DND-41 (cell line): ENCODE measurements at regions not wholly inside any gene's neighbourhood (a gene's known extent, or its start where the extent isn't known, plus 50 kb on each side); places are given as distances from the start of the nearest gene placed in this dataset.

Experiments
- ATAC-seq: fragments of 200-7000 bp; cut with Tn5 transposase; 3 replicates; pipeline ENCODE4 v1.9.1; 2021; ENCODE audit warnings: low read depth; ENCODE audit not compliant: insufficient read depth
- DNase-seq: peaks from one replicate; pipeline ENCODE4 v3.0.0-alpha.2; 2020
- H2AFZ ChIP-seq: 2 replicates; pipeline ENCODE4 v1.6.0; 2012; ENCODE audit warnings: low read depth, low read length
- H3K27ac ChIP-seq: 2 replicates; pipeline ENCODE4 v1.5.1; 2012; ENCODE audit warnings: low read length, inconsistent platforms
- H3K27me3 ChIP-seq: fragments of 200-600 bp; sonication (generic); 2 replicates; pipeline ENCODE4 v1.6.0; 2012; ENCODE audit warnings: low read length, mild to moderate bottlenecking, inconsistent platforms; ENCODE audit not compliant: insufficient read depth, poor library complexity
- H3K36me3 ChIP-seq: 2 replicates; pipeline ENCODE4 v1.5.1; 2012; ENCODE audit warnings: low read length, inconsistent platforms; ENCODE audit not compliant: insufficient read depth
- H3K4me1 ChIP-seq: 2 replicates; pipeline ENCODE4 v1.5.1; 2012; ENCODE audit warnings: mild to moderate bottlenecking, low read length; ENCODE audit not compliant: insufficient read depth
- H3K4me2 ChIP-seq: 2 replicates; pipeline ENCODE4 v1.6.0; 2012; ENCODE audit warnings: mild to moderate bottlenecking, moderate library complexity, low read length, inconsistent platforms; ENCODE audit not compliant: insufficient read depth
- H3K4me3 ChIP-seq, 2 experiments: fragments of 200-600 bp in 1 of 2; shearing (Covaris generic) in 1 of 2; 2 replicates each; pipeline ENCODE4 v1.5.1; 2012 to 2016; ENCODE audit warnings: inconsistent platforms in 2 of 2, low read length in 2 of 2, mild to moderate bottlenecking in 2 of 2, low read depth in 1 of 2, moderate library complexity in 1 of 2
- H3K79me2 ChIP-seq: 2 replicates; pipeline ENCODE4 v1.6.0; 2012; ENCODE audit warnings: low read length, inconsistent platforms; ENCODE audit not compliant: insufficient read depth
- H3K9ac ChIP-seq: 2 replicates; pipeline ENCODE4 v1.6.0; 2012; ENCODE audit warnings: low read depth, mild to moderate bottlenecking, inconsistent platforms, low read length, moderate library complexity
- H3K9me3 ChIP-seq: 2 replicates; pipeline ENCODE4 v1.5.1; 2012; ENCODE audit warnings: low read length, moderate library complexity, mild to moderate bottlenecking, inconsistent platforms; ENCODE audit not compliant: insufficient read depth, severe bottlenecking
- H4K20me1 ChIP-seq: 2 replicates; pipeline ENCODE4 v1.6.0; 2012; ENCODE audit warnings: low read length; ENCODE audit not compliant: insufficient read depth
- EZH2 ChIP-seq: IDR thresholded peaks from 3 replicates; pipeline ENCODE4 v1.6.1; 2012; ENCODE audit warnings: borderline replicate concordance, low read depth, mild to moderate bottlenecking, moderate library complexity, low read length, inconsistent platforms; ENCODE audit not compliant: severe bottlenecking
- TF ChIP-seq, protein P1 (sequence below): IDR thresholded peaks from 2 replicates; pipeline ENCODE4 v1.5.1; 2012; ENCODE audit warnings: borderline replicate concordance, low read length, moderate library complexity, mild to moderate bottlenecking; ENCODE audit not compliant: poor library complexity, severe bottlenecking; ENCODE audit errors: extremely low read depth

DNA sequence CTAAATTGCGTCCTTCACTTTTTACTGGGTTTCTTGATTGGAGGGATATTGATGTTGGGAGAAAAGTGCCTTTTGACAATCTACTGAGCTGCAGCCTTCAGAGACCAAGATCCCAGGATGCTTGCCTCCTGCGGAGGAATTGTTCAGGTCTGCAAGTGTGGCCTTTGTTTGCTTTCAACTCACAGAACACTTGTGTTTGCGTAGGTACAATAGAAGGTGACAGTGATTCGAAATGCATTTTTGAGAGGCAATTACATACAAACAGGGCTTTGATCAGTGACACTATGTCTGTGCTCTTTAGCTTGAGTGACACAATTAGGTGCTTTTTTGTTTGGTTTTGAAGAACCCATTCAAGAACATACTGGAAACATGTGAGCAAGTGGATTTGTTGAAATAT, 600.6 kb downstream of the QKI start:
- ATAC-seq (no peak), DNase-seq (no peak)
- Histone ChIP-seq H3K9me3 (peaks cover 5% of the 10 kb centered on the region), H3K4me2 (no peak overlapping the region), H3K36me3 (no peaks in the 10 kb centered on the region), H3K4me1 (no peaks in the 10 kb centered on the region), H4K20me1 (no peaks in the 10 kb centered on the region), H3K27me3 (no peaks in the 10 kb centered on the region), H2AFZ (no peak overlapping the region), H3K4me3 (no peak overlapping the region), H3K27ac (no peak overlapping the region), H3K9ac (no peak overlapping the region), H3K79me2 (no peaks in the 10 kb centered on the region)
- TF ChIP-seq EZH2: no peak
- TF ChIP-seq, protein P1, sequence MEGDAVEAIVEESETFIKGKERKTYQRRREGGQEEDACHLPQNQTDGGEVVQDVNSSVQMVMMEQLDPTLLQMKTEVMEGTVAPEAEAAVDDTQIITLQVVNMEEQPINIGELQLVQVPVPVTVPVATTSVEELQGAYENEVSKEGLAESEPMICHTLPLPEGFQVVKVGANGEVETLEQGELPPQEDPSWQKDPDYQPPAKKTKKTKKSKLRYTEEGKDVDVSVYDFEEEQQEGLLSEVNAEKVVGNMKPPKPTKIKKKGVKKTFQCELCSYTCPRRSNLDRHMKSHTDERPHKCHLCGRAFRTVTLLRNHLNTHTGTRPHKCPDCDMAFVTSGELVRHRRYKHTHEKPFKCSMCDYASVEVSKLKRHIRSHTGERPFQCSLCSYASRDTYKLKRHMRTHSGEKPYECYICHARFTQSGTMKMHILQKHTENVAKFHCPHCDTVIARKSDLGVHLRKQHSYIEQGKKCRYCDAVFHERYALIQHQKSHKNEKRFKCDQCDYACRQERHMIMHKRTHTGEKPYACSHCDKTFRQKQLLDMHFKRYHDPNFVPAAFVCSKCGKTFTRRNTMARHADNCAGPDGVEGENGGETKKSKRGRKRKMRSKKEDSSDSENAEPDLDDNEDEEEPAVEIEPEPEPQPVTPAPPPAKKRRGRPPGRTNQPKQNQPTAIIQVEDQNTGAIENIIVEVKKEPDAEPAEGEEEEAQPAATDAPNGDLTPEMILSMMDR: no peak

- no peak overlapping the region for H3K4me2 ChIP-seq
- ATAC-seq (no peak), DNase-seq (no peak)
- no peaks in the 10 kb centered on the region for H3K36me3 ChIP-seq
- H2AFZ ChIP-seq: no peak overlapping the region
- H3K79me2 ChIP-seq: no peaks in the 10 kb centered on the region
- no peaks in the 10 kb centered on the region for H3K4me1 ChIP-seq
- peaks cover 2% of the 10 kb centered on the region for H3K9me3 ChIP-seq
- no peaks in the 10 kb centered on the region for H4K20me1 ChIP-seq
- H3K4me3 ChIP-seq: no peak overlapping the region
- no peak overlapping the region for H3K9ac ChIP-seq
- H3K27me3 ChIP-seq: no peaks in the 10 kb centered on the region
- no peak overlapping the region for H3K27ac ChIP-seq
- no peak for TF ChIP-seq EZH2
- TF ChIP-seq, protein P1: no peak
Observed at GRCh38 chr6:164014346-164015087, 600.0 kb downstream of the QKI start.

GRCh38 chr6:164013480-164014208, 599.1 kb downstream of the QKI start:
- ATAC-seq (no peak), DNase-seq (no peak)
- Histone ChIP-seq H2AFZ (no peak overlapping the region), H3K27me3 (no peaks in the 10 kb centered on the region), H3K4me3 (no peak overlapping the region), H4K20me1 (no peaks in the 10 kb centered on the region), H3K4me2 (no peak overlapping the region), H3K4me1 (no peaks in the 10 kb centered on the region), H3K36me3 (no peaks in the 10 kb centered on the region), H3K9ac (no peak overlapping the region), H3K9me3 (peaks cover 2% of the 10 kb centered on the region), H3K27ac (no peak overlapping the region), H3K79me2 (no peaks in the 10 kb centered on the region)
- no peak for TF ChIP-seq EZH2
- TF ChIP-seq, protein P1: no peak
